ENCODE measurements at regions not wholly inside any gene's neighbourhood (a gene's known extent, or its start where the extent isn't known, plus 50 kb on each side); places are given as distances from the start of the nearest gene placed in this dataset.
"Not testable (repeated sequence)": the region's sequence is repeated elsewhere in the genome, so short reads cannot be mapped to it uniquely, and the experiment has no call there.

DNA sequence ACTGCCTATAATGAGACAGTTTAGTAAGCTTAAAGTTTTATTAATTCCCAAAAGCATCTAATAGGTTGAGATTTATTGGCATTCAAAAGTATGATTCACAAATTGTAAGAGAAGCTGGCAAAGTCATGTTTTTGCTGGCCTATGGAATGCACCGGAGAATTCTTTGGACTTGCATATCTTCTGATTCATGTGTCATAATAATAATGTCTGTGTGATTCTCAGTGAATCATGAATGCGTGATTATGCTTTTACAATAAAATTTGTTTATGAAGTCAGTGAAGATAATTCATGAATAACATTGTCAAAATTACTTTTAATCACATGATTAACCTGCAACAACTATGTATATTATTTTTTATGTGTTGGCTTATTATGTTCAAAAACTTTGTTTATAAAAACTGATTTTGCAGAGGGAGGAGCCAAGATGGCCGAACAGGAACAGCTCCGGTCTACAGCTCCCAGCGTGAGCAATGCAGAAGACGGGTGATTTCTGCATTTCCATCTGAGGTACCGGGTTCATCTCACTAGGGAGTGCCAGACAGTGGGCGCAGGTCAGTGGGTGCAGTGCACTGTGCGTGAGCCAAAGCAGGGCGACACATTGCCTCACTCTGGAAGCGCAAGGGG lies 389.2 kb downstream of the SRGAP2C start:
- not testable (repeated sequence) for DNase-seq

DNA sequence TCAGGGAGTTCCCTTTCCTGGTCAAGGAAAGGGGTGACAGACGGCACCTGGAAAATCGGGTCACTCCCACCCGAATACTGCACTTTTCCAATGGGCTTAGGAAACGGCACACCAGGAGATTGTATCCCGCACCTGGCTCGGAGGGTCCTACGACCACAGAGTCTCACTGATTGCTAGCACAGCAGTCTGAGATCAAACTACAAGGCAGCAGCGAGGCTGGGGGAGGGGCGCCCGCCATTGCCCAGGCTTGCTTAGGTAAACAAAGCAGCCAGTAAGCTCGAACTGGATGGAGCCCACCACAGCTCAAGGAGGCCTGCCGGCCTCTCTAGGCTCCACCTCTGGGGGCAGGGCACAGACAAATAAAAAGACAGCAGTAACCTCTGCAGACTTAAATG lies 389.7 kb downstream of the SRGAP2C start:
- DNase-seq: not testable (repeated sequence)

DNA sequence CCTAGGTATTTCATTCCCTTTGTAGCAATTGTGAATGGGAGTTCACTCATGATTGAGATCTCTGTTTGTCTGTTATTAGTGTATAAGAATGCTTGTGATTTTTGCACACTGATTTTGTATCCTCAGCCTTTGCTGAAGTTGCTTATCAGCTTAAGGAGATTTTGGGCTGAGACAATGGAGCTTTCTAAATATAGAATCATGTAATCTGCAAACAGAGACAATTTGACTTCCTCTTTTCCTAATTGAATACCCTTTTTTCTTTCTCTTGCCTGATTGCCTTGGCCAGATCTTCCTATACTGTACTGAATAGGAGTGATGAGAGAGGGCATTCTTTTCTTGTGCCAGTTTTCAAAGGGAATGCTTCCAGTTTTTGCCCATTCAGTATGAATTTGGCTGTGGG lies 398.1 kb downstream of the SRGAP2C start:
- DNase-seq: not testable (repeated sequence)

DNA sequence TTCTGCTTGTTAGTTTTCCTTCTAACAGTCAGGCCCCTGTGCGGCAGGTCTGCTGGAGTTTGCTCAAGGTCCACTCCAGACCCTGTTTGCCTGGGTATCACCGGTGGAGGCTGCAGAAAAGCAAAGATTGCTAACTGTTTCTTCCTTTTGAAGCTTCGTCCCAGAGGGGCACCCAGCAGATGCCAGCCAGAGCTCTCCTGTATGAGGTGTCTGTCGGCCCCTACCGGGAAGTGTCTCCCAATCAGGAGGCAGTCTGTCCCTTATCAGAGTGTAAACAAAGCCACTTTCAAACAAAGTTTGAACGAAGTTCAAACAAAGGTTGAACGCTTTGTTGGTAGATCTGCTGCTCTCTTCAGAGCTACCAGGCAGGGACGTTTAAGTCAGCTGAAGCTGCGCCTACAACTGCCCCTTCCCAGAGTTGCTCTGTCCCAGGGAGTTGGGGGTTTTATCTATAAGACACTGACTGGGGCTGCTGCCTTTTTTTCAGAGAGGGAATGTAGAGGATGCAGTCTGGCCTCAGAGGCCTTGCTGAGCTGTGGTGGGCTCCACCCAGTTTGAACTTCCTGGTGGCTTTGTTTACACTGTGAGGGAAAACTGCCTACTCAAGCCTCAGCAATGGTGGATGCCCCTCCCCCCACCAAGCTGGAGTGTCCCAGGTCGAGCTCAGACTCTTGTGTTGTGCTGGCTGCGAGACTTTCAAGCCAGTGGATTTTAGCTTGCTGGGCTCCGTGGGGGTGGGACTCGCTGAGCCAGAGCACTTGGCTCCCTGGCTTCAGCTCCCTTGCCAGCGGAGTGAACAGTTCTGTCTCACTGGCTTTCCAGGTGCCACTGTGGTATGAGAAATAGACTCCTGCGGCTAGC lies 401.8 kb downstream of the SRGAP2C start:
- DNase-seq: no peak

DNA sequence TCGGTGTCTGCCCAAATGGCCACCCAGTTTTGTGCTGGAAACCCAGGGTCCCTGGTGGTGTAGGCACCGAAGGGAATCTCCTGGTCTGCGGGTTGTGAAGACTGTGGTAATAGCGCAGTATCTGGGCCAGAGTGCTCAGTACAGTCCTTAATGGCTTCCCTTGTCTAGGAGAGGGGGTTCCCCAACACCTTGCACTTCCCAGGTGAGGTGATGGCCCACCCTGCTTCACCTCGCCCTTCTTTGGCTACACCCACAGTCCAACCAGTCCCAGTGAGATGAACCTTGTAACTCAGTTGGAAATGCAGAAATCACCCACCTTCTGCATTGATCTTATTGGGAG lies 402.4 kb downstream of the SRGAP2C start:
- no peak for DNase-seq

DNA sequence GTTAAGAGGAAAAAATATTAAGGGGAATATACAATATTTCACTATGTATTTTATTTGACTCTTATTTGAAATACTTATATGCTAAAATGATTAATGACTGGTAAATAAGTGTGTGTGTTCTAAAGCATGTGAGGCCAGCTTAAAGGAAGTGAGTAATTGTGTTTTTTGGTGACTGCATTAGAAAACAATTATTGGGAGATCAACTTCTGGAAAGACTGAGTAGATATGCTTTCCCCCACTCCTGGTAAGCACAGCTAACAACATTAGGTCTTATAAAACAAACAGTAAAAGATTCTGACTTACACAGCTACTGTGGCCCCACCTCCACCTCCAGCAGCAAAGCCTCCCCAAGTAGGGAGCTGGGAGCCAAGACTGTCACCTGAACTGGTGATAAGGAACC lies 403.0 kb downstream of the SRGAP2C start:
- no peak for DNase-seq

DNA sequence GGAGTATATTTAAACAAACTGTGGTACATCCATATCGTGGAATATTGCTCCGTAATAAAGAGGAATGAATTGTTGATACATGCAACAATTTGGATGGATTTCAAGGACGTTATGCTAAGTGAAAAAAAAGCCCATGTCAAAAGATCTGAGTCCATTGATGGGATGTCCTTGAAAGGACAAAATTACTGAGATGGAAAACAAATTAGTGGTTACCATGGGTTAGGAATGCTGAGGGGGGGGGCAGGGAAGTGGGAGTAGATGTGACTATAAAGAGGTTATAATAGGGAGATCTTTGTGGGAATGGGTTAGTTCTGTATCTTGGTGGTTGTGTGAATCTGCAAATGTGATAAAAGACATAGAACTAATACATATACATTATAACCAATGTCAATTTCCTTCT lies 409.3 kb downstream of the SRGAP2C start:
- no peak for DNase-seq

DNA sequence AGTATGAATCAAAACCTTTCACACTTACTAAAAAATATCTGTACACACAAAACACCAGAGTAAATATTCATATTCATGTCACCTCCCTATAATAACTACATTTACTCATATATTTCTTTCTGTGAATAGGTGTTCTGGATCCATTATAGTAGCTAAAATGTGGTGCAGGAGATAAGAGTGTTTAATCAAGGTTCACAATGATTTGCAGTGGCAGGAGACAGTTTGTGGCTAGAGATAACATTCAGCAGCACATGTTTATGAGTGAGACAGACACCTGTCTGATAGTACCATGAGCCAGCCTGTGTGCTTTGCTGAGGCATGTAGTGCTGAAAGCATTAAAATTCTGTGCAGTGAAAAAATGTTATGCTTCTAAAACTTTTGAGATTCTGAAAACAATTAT lies 410.3 kb downstream of the SRGAP2C start:
- DNase-seq: no peak

DNA sequence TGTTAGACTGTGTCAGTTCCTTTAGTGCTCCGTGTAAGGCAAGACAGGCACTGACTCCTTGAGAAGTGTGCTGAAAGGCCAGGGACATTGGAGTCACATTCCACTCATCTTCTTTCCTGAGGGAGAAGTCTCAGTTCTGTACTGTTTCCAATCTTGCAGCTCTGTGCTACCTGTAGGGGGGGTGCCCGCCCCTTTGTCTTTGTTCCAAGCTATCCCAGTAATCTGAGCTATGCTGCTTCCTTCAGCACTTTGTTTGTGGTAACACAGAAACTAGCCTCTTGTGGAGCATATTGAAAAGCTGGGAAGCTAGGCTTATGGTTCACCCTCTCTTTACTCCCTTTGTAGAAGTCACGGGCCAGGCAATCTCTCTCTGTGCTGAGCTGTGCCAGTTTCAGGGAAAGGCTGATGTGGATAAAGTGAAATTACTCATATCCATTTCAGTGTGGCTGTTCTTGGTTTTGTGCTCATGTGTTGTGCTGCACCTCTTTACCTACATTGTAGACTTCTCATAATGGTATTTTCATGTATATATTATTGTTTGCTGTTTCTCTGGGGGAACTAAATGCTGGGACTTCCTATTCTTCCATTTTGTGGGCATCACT lies 420.2 kb downstream of the SRGAP2C start:
- not testable (repeated sequence) for DNase-seq

DNA sequence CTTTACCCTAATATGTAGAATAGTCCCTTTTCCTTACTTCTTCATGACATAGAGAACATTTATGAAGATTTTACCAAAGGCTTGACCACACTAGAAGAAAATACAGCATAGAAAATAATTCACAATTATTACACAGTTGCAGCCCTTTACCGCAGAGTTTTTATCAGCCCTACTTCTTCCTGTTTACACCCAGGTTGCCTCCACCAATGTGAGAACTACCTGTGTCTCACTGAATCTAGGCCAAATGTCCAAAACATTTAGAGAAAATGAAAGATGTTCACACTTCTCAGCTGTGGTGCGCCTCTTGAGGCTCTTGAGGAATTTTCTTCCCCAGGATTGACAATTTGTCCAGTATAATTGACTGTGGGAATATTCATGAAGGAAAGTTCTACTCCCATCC lies 422.7 kb downstream of the SRGAP2C start:
- not testable (repeated sequence) for DNase-seq
